ENCODE measurements at regions not wholly inside any gene's neighbourhood (a gene's known extent, or its start where the extent isn't known, plus 50 kb on each side); places are given as distances from the start of the nearest gene placed in this dataset.
"Not testable (repeated sequence)": the region's sequence is repeated elsewhere in the genome, so short reads cannot be mapped to it uniquely, and the experiment has no call there.

GRCh38 chr13:44697058-44697457, 120.9 kb upstream of the TSC22D1 start:
- DNase-seq, result no peak

GRCh38 chr13:44695520-44695919, 119.4 kb upstream of the TSC22D1 start:
- no peak for DNase-seq

- DNase-seq, result no peak
These were observed 118.7 kb upstream of the TSC22D1 start for GRCh38 chr13:44694842-44695241.

- no peak for DNase-seq
These were observed 118.2 kb upstream of the TSC22D1 start for GRCh38 chr13:44694291-44694690.

- no peak for DNase-seq
These were observed 117.1 kb upstream of the TSC22D1 start for GRCh38 chr13:44693156-44693764.

- DNase-seq, result no peak
These were observed 116.1 kb upstream of the TSC22D1 start for GRCh38 chr13:44692173-44692713.

- DNase-seq, result no peak
These were observed 114.2 kb upstream of the TSC22D1 start for GRCh38 chr13:44690376-44690775.

GRCh38 chr13:44688652-44689051, 112.5 kb upstream of the TSC22D1 start:
- no peak for DNase-seq

- no peak for DNase-seq
These were observed 110.4 kb upstream of the TSC22D1 start for GRCh38 chr13:44686531-44686934.

GRCh38 chr13:44685641-44686040, 109.5 kb upstream of the TSC22D1 start:
- DNase-seq, result peak; percentile 20

- not testable (repeated sequence) for DNase-seq
These were observed 106.3 kb upstream of the TSC22D1 start for GRCh38 chr13:44682416-44682815.

GRCh38 chr13:44680746-44681355, 104.7 kb upstream of the TSC22D1 start:
- DNase-seq, result no peak

GRCh38 chr13:44679597-44679996, 103.5 kb upstream of the TSC22D1 start:
- no peak for DNase-seq

- DNase-seq, result no peak
These were observed 102.1 kb upstream of the TSC22D1 start for GRCh38 chr13:44678197-44678596.

- no peak for DNase-seq
These were observed 100.4 kb upstream of the TSC22D1 start for GRCh38 chr13:44676534-44676933.

- DNase-seq, result no peak
These were observed 93.4 kb upstream of the TSC22D1 start for GRCh38 chr13:44669534-44669933.

GRCh38 chr13:44668688-44669087, 92.6 kb upstream of the TSC22D1 start:
- no peak for DNase-seq

- DNase-seq, result no peak
These were observed 91.8 kb upstream of the TSC22D1 start for GRCh38 chr13:44667943-44668342.

- not testable (repeated sequence) for DNase-seq
These were observed 90.4 kb upstream of the TSC22D1 start for GRCh38 chr13:44666538-44666937.

GRCh38 chr13:44664308-44664707, 88.2 kb upstream of the TSC22D1 start:
- DNase-seq, result no peak

- no peak for DNase-seq
These were observed 86.4 kb upstream of the TSC22D1 start for GRCh38 chr13:44662515-44662914.

- no peak for DNase-seq
These were observed 85.8 kb upstream of the TSC22D1 start for GRCh38 chr13:44661936-44662335.

GRCh38 chr13:44660050-44660449, 83.9 kb upstream of the TSC22D1 start:
- no peak for DNase-seq

GRCh38 chr13:44652962-44653660, 77.0 kb upstream of the TSC22D1 start:
- no peak for DNase-seq

Data from activated CD4-positive, alpha-beta T cell treated with anti-CD3 and anti-CD28 coated beads, Interleukin-2, amount 50 U/mL, for 16 hours (primary cell).